ENCODE measurements at regions not wholly inside any gene's neighbourhood (a gene's known extent, or its start where the extent isn't known, plus 50 kb on each side); places are given as distances from the start of the nearest gene placed in this dataset.

- TF ChIP-seq, protein P1, sequence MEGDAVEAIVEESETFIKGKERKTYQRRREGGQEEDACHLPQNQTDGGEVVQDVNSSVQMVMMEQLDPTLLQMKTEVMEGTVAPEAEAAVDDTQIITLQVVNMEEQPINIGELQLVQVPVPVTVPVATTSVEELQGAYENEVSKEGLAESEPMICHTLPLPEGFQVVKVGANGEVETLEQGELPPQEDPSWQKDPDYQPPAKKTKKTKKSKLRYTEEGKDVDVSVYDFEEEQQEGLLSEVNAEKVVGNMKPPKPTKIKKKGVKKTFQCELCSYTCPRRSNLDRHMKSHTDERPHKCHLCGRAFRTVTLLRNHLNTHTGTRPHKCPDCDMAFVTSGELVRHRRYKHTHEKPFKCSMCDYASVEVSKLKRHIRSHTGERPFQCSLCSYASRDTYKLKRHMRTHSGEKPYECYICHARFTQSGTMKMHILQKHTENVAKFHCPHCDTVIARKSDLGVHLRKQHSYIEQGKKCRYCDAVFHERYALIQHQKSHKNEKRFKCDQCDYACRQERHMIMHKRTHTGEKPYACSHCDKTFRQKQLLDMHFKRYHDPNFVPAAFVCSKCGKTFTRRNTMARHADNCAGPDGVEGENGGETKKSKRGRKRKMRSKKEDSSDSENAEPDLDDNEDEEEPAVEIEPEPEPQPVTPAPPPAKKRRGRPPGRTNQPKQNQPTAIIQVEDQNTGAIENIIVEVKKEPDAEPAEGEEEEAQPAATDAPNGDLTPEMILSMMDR (IDR thresholded peaks at IDR 0.05), result no peak
- no peak for TF ChIP-seq EZH2 (IDR thresholded peaks at IDR 0.05)
Observed at GRCh38 chr4:20621476-20621875, 78.8 kb upstream of the PACRGL start.
